Esophagus squamous epithelium (tissue), 5 donors: ENCODE measurements at regions not wholly inside any gene's neighbourhood (a gene's known extent, or its start where the extent isn't known, plus 50 kb on each side); places are given as distances from the start of the nearest gene placed in this dataset.
"Not testable (repeated sequence)": the region's sequence is repeated elsewhere in the genome, so short reads cannot be mapped to it uniquely, and the experiment has no call there.

Experiments used
- DNase-seq: peaks from one replicate; lab custom pipeline; 2025; lab: John Stamatoyannopoulos, UW
- H3K27ac ChIP-seq, 4 donors: fragments of 200-600 bp; sonication (generic); one replicate each; pipeline ENCODE4 v1.5.1; 2016 to 2019; ENCODE audit warnings: mild to moderate bottlenecking in 1 of 4
- H3K27me3 ChIP-seq, 4 donors: fragments of 200-600 bp; sonication (generic); 1 replicate in 3 of 4; 2 replicates in 1 of 4; pipeline versions ENCODE4 v1.5.1 to v1.6.0; 2017 to 2021; ENCODE audit warnings: antibody characterized with exemption in 1 of 4
- H3K36me3 ChIP-seq, 3 donors: fragments of 200-600 bp; sonication (generic); one replicate each; pipeline ENCODE4 v1.5.1; 2016 to 2019
- H3K4me1 ChIP-seq, 3 donors: fragments of 200-600 bp; sonication (generic); one replicate each; pipeline ENCODE4 v1.5.1; 2017 to 2019
- H3K4me3 ChIP-seq, 4 donors: fragments of 200-600 bp; sonication (generic); 1 replicate in 3 of 4; 2 replicates in 1 of 4; pipeline ENCODE4 v1.5.1; 2016 to 2019; ENCODE audit warnings: mild to moderate bottlenecking in 2 of 4, moderate library complexity in 1 of 4
- H3K9me3 ChIP-seq, 3 donors: fragments of 200-600 bp; sonication (generic); one replicate each; pipeline ENCODE4 v1.5.1; 2016 to 2019
- POLR2A ChIP-seq, 4 donors: fragments of 450-650 bp; IDR thresholded peaks; one replicate each; pipeline ENCODE4 v1.6.1; 2017; ENCODE audit warnings: antibody characterized with exemption in 4 of 4, mild to moderate bottlenecking in 4 of 4, moderate library complexity in 3 of 4
- WGBS, 2 donors: methylation state at CpG; one replicate each; pipeline ENCODE4 v1.1.5; 2018; 5-methylcytosine and 5-hydroxymethylcytosine counted together
- intact Hi-C: fragments of 100-400 bp; cut with DNase I; formaldehyde crosslinking; loops from one replicate; pipeline ENCODE4 v1.15.0; 2022
- TF ChIP-seq, protein P1 (sequence below), 6 experiments: fragments of 450-650 bp in 4 of 6; fragments of 200-600 bp in 2 of 6; sonication (generic) in 2 of 6; IDR thresholded peaks; one replicate each; pipeline ENCODE4 v1.5.1; 2016 to 2019; ENCODE audit warnings: antibody characterized with exemption in 6 of 6, mild to moderate bottlenecking in 4 of 6, moderate library complexity in 4 of 6
- donor health status: DM: yes; HTN: yes; CAD: no.

DNA sequence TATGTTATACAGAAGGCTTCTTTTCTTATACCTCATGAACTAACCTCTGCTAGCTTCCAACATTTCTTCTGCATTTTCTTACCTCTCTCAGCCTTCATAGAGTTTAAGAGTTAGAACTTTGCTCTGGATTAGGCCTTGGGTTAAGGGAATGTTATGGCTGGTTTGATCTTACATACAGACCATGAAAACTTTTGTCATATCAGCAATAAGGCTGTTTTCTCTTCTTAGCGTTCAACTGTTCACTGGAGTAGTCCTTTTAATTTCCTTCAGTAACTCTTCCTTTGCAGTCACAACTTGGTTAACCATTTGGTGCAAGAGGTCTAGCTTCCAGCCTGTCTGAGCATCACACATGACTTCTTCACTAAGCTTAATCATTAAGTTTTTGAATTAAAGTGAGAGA, 329.0 kb upstream of the CCNG1 start:
- Histone ChIP-seq H3K4me3 (no peak overlapping the region), H3K9me3 (no peaks in the 10 kb centered on the region), H3K36me3 (no peaks in the 10 kb centered on the region), H3K4me1 (no peaks in the 10 kb centered on the region), H3K27ac (no peak overlapping the region), H3K27me3 (no peaks in the 10 kb centered on the region)
- no peak for DNase-seq
- intact Hi-C loops = no loop called here
- TF ChIP-seq, protein P1, sequence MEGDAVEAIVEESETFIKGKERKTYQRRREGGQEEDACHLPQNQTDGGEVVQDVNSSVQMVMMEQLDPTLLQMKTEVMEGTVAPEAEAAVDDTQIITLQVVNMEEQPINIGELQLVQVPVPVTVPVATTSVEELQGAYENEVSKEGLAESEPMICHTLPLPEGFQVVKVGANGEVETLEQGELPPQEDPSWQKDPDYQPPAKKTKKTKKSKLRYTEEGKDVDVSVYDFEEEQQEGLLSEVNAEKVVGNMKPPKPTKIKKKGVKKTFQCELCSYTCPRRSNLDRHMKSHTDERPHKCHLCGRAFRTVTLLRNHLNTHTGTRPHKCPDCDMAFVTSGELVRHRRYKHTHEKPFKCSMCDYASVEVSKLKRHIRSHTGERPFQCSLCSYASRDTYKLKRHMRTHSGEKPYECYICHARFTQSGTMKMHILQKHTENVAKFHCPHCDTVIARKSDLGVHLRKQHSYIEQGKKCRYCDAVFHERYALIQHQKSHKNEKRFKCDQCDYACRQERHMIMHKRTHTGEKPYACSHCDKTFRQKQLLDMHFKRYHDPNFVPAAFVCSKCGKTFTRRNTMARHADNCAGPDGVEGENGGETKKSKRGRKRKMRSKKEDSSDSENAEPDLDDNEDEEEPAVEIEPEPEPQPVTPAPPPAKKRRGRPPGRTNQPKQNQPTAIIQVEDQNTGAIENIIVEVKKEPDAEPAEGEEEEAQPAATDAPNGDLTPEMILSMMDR (IDR thresholded peaks at IDR 0.05) = no peak
- TF ChIP-seq POLR2A (IDR thresholded peaks at IDR 0.05) = no peak
- WGBS, 2 donors = 76 to 89% methylated on average over 1 of the region's 1 CpG

GRCh38 chr5:163115011-163115410, 322.4 kb upstream of the CCNG1 start:
- 60 to 71% methylated on average over 4 of the region's 4 CpGs for WGBS, 2 donors
- H3K27me3 ChIP-seq = no peaks in the 10 kb centered on the region
- H3K4me3 ChIP-seq = no peak overlapping the region
- no peak for DNase-seq
- no peak overlapping the region for H3K27ac ChIP-seq
- TF ChIP-seq, protein P1 (IDR thresholded peaks at IDR 0.05) = no peak
- no peaks in the 10 kb centered on the region for H3K9me3 ChIP-seq
- no peaks in the 10 kb centered on the region for H3K36me3 ChIP-seq
- H3K4me1 ChIP-seq = no peaks in the 10 kb centered on the region
- intact Hi-C loops = no loop called here

- H3K27me3 ChIP-seq = not testable (repeated sequence)
These were observed 320.8 kb upstream of the CCNG1 start for GRCh38 chr5:163116618-163117017.

DNA sequence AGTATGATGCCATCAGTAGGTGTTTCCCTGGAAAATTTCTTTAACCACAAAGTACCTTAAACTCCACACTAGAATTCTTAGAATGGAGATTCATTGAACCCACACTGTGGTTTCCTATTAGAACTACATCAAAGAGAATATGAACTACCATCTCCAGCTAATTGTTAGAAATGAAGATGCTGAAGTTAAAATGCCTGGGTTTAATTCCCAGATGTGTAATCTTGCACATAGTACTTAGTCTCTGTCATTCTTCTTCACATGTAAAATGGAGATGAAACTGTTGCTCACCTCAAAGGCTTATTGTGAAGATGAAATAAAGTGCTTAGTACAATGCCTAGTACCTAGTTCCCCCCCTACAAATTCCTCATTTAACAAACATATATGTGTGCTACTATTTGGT, 303.3 kb upstream of the CCNG1 start:
- H3K27me3 ChIP-seq = no peaks in the 10 kb centered on the region
- TF ChIP-seq, protein P1 (IDR thresholded peaks at IDR 0.05) = no peak

More at GRCh38 chr5:163116618-163117017, 320.8 kb upstream of the CCNG1 start:
- WGBS, 2 donors = 68 to 70% methylated on average over 2 of the region's 2 CpGs
- H3K4me3 ChIP-seq, DNase-seq, H3K36me3 ChIP-seq, H3K9me3 ChIP-seq, H3K4me1 ChIP-seq, intact Hi-C loops, H3K27ac ChIP-seq: not testable (repeated sequence)

GRCh38 chr5:163135849-163136248, 301.5 kb upstream of the CCNG1 start:
- Histone ChIP-seq H3K27ac (no peak overlapping the region), H3K9me3 (peaks cover 0 to 4% (median 0%) of the 10 kb centered on the region in 3 donors), H3K36me3 (no peaks in the 10 kb centered on the region), H3K4me3 (no peak overlapping the region), H3K27me3 (no peaks in the 10 kb centered on the region), H3K4me1 (no peaks in the 10 kb centered on the region)
- WGBS, 2 donors = 60 to 78% methylated on average over 1 to 2 of the region's 2 CpGs
- no peak for DNase-seq
- no peak for TF ChIP-seq POLR2A (IDR thresholded peaks at IDR 0.05)
- TF ChIP-seq, protein P1 (IDR thresholded peaks at IDR 0.05) = no peak
- intact Hi-C loops = no loop called here

More for the DNA sequence above, 303.3 kb upstream of the CCNG1 start:
- Histone ChIP-seq H3K9me3 (no peaks in the 10 kb centered on the region), H3K4me3 (no peak overlapping the region), H3K4me1 (no peaks in the 10 kb centered on the region), H3K36me3 (no peaks in the 10 kb centered on the region), H3K27ac (no peak overlapping the region)
- intact Hi-C loops = no loop called here
- no peak for DNase-seq

GRCh38 chr5:163161512-163161911, 275.9 kb upstream of the CCNG1 start:
- Histone ChIP-seq H3K9me3 (peaks cover 0 to 13% (median 0%) of the 10 kb centered on the region in 3 donors), H3K4me1 (no peaks in the 10 kb centered on the region), H3K27me3 (no peaks in the 10 kb centered on the region), H3K36me3 (no peaks in the 10 kb centered on the region), H3K4me3 (no peak overlapping the region), H3K27ac (no peak overlapping the region)
- intact Hi-C loops = no loop called here
- TF ChIP-seq, protein P1 (IDR thresholded peaks at IDR 0.05) = no peak
- TF ChIP-seq POLR2A (IDR thresholded peaks at IDR 0.05) = no peak
- DNase-seq = no peak
